ENCODE measurements at regions not wholly inside any gene's neighbourhood (a gene's known extent, or its start where the extent isn't known, plus 50 kb on each side); places are given as distances from the start of the nearest gene placed in this dataset.

DNA sequence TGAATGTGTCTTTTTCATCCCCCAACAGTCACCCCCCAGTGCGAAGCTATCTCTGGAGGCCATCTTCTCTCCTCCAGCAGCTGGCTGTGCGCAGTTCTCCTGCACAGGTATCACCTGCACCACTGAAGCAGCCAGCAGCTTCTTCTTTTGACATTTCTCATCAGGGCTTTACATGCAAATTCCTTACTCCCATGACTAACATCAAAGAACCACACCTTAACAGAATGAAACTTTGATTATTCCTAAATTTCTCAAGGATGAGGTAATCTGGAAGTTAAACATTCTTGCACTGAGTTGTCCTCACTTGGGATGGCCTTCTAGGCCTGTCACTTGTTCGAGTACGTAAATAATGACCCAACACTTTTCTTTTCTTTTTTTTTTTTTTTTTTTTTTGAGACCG is 291.6 kb upstream of the HSFY2 start:
- Histone ChIP-seq H3K4me3 (ENCODE audit: low read length) (no peak overlapping the region), H3K4me1 (ENCODE audit: insufficient read depth, low read length) (no peaks in the 10 kb centered on the region; the same call in 1 of the 2 replicates), H3K36me3 (ENCODE audit: insufficient read depth, low read depth, low read length) (no peaks in the 10 kb centered on the region; the same call in 1 of the 2 replicates), H3K9me3 (ENCODE audit: insufficient read depth, low read depth, low read length) (no peaks in the 10 kb centered on the region), H3K27ac (ENCODE audit: low read length) (no peak overlapping the region), H3K27me3 (ENCODE audit: insufficient read depth, low read length) (no peaks in the 10 kb centered on the region), H3K9ac (ENCODE audit: low read depth, low read length) (no peak overlapping the region)

DNA sequence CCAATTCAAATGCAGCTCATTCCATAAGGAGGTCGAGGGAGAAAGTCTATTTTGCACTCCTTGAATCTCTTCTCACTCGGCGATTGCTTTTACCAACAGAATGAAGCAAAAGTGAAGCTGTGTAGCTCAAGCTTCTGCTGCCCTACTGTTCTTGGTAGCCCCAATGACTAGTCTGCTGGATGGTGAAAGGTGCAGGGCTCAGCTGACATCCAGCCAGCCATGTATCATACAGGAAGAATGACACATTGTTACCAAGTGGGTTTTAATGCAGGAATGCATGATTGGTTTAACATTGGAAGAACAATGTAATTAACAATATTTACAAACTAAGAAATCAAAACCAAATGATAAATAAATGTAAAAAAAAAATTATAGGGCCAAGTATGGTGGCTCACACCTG is 286.2 kb upstream of the HSFY2 start:
- Histone ChIP-seq H3K9ac (ENCODE audit: low read depth, low read length) (no peak overlapping the region), H3K27ac (ENCODE audit: low read length) (no peak overlapping the region), H3K27me3 (ENCODE audit: insufficient read depth, low read length) (no peaks in the 10 kb centered on the region), H3K36me3 (ENCODE audit: insufficient read depth, low read depth, low read length) (no peaks in the 10 kb centered on the region; the same call in 1 of the 2 replicates), H3K9me3 (ENCODE audit: insufficient read depth, low read depth, low read length) (no peaks in the 10 kb centered on the region), H3K4me1 (ENCODE audit: insufficient read depth, low read length) (no peaks in the 10 kb centered on the region; the same call in 1 of the 2 replicates), H3K4me3 (ENCODE audit: low read length) (no peak overlapping the region)

DNA sequence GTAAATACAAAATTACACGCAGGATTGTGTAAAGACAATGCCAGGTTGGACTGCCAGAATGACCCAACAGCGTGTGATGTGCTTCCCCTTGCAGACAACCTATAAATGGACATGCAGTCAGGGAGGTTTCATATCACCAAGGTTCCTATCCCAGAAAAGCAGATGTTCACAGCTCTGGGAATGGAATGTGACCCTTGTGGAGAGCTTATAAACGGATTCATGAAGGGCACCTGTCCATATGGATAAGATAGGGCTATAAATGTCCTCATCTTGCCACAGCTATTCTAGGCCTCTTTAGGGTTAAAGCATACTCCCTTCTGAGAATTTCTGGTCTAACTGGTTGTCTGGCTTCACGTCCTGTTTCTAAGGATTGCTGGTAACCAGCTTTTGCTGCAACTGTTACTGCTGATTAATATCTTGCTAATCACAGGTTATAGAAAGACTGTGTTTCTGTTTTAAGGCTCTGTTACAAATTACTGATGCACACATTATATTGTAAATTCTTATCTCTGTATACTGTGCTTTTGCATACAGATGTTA is 285.4 kb upstream of the HSFY2 start:
- no peaks in the 10 kb centered on the region for H3K9me3 ChIP-seq (ENCODE audit: insufficient read depth, low read depth, low read length)
- no peak overlapping the region for H3K27ac ChIP-seq (ENCODE audit: low read length)
- H3K9ac ChIP-seq (ENCODE audit: low read depth, low read length) = no peak overlapping the region
- no peak overlapping the region for H3K4me3 ChIP-seq (ENCODE audit: low read length)
- no peaks in the 10 kb centered on the region; the same call in 1 of the 2 replicates for H3K4me1 ChIP-seq (ENCODE audit: insufficient read depth, low read length)
- H3K36me3 ChIP-seq (ENCODE audit: insufficient read depth, low read depth, low read length) = no peaks in the 10 kb centered on the region; the same call in 1 of the 2 replicates
- H3K27me3 ChIP-seq (ENCODE audit: insufficient read depth, low read length) = no peaks in the 10 kb centered on the region

DNA sequence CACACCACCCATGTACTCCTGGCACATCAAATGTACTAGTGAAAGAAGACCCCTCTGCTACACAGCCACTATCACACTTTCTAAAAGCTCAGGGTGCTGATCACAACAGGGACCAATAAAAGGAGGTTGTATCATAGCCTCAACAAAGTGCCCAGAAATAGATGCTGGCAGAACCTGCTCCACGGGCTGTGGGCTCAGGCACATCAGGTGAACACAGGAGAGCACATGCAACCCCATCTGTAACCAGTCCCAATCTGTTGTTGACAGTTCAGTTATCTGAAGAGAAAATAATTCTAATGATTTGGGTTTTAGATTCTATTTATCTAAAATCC is 282.6 kb upstream of the HSFY2 start:
- Histone ChIP-seq H3K4me1 (ENCODE audit: insufficient read depth, low read length) (no peaks in the 10 kb centered on the region), H3K4me3 (ENCODE audit: low read length) (no peak overlapping the region), H3K27me3 (ENCODE audit: insufficient read depth, low read length) (no peaks in the 10 kb centered on the region), H3K9ac (ENCODE audit: low read depth, low read length) (no peak overlapping the region), H3K36me3 (ENCODE audit: insufficient read depth, low read depth, low read length) (no peaks in the 10 kb centered on the region), H3K27ac (ENCODE audit: low read length) (no peak overlapping the region), H3K9me3 (ENCODE audit: insufficient read depth, low read depth, low read length) (no peaks in the 10 kb centered on the region)

DNA sequence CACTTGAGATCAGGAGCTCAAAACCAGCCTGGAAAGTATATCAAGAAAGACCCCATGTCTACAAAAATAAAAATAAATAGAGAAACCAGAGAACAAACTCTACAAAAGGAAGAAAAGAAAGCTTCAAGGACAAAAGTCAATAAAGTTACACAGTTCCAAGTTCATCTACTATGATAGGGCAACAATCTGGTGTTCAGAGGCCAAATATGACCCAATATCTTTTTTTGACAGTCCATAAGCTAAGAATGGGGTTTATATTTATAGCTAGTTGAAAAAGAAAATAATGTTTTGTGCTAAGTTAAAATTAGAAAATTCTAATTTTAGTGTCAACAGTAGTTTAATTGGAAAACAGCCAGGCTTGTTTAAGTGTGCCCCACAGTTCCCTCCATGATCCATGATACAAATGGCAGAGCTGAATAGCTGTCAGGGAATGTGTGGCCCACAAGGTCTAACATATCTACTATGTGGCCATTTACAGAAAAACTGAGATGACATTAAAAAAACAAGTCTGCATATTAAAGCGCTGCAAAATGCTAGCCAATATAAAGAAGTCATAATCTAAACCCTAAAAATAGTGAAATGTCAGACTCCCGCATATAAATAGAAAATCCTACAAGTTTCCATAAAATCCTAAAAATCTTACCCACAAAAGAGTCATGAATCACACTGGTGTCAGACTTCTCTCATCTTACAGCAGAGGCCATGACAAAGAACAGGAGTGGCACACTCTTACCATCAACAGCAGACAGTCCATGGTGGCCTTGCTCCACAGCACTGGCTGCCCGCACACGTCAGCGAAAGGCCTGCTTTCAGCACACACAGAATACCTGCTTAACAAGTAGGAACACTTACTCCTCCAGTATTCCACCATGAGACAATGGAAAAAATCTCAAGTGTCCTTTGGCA is 281.9 kb upstream of the HSFY2 start:
- H3K9ac ChIP-seq (ENCODE audit: low read depth, low read length) = no peak overlapping the region
- H3K4me1 ChIP-seq (ENCODE audit: insufficient read depth, low read length) = no peaks in the 10 kb centered on the region
- no peaks in the 10 kb centered on the region for H3K9me3 ChIP-seq (ENCODE audit: insufficient read depth, low read depth, low read length)
- H3K4me3 ChIP-seq (ENCODE audit: low read length) = no peak overlapping the region
- no peaks in the 10 kb centered on the region for H3K27me3 ChIP-seq (ENCODE audit: insufficient read depth, low read length)
- no peaks in the 10 kb centered on the region for H3K36me3 ChIP-seq (ENCODE audit: insufficient read depth, low read depth, low read length)
- no peak overlapping the region for H3K27ac ChIP-seq (ENCODE audit: low read length)

DNA sequence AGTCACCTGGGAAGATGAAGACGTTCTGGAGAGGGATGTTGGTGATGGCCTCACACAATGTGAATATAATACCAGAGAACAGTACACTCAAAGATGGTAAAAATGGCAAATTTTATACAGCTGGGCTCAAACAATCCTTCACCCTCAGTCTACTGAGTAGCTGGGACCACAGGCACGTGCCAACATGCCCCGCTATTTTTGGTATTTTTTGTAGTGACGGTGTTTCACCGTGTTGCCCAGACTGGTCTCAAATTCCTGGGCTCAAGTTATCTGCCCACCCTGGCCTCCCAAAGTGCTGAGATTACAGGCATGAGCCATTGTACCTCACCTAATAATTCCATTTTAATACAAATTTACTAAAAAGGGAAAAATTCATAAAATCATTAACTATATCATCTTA is 280.3 kb upstream of the HSFY2 start:
- Histone ChIP-seq H3K9ac (ENCODE audit: low read depth, low read length) (no peak overlapping the region), H3K4me3 (ENCODE audit: low read length) (no peak overlapping the region), H3K27ac (ENCODE audit: low read length) (no peak overlapping the region), H3K27me3 (ENCODE audit: insufficient read depth, low read length) (no peaks in the 10 kb centered on the region), H3K9me3 (ENCODE audit: insufficient read depth, low read depth, low read length) (no peaks in the 10 kb centered on the region), H3K36me3 (ENCODE audit: insufficient read depth, low read depth, low read length) (no peaks in the 10 kb centered on the region), H3K4me1 (ENCODE audit: insufficient read depth, low read length) (no peaks in the 10 kb centered on the region)

DNA sequence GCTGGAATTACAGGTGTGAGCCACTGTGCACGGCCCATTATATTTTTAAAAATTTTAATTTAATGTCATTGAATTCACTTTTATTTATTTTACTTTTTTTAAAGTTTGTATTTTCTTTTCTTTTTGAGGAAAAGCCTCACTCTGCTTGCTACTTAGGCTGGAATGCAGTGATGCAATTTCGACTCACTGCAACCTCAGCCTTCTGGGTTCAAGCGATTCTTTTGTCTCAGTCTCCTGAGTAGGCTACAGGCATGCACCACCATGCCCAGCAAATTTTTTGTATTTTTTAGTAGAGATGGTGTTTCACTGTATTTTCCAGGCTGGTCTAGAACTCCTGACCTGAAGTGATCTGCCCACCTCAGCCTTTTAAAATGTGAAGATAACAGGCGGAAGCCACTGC is 277.5 kb upstream of the HSFY2 start:
- H3K27me3 ChIP-seq (ENCODE audit: insufficient read depth, low read length) = no peaks in the 10 kb centered on the region

DNA sequence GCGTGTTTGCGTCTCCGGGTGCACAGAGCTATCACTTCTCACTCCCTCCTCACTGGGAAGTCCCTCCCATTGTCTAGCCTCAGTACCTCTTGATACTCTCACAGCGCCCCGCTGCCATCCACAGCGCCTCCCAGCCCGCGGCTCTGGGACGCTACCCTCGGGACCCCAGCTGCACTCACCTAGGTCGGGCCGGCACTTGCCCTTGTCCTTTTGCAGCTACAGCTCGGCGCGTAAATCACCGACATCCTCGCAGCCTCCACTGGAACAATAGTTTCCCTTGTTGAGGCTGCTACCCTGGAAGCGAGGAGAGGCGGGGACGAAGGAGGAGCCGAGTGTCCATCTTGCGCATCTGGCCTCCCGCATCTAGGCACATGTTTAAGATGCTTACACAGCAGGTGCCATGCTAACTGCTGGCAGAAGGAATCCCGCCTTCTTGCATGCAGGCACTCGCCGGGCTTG is 269.5 kb upstream of the HSFY2 start:
- H3K27ac ChIP-seq (ENCODE audit: low read length) = peak overlapping the region; percentile 77

More for the DNA sequence above, 277.5 kb upstream of the HSFY2 start:
- Histone ChIP-seq H3K36me3 (ENCODE audit: insufficient read depth, low read depth, low read length) (no peaks in the 10 kb centered on the region), H3K4me3 (ENCODE audit: low read length) (no peak overlapping the region), H3K9me3 (ENCODE audit: insufficient read depth, low read depth, low read length) (no peaks in the 10 kb centered on the region), H3K4me1 (ENCODE audit: insufficient read depth, low read length) (no peaks in the 10 kb centered on the region), H3K27ac (ENCODE audit: low read length) (no peak overlapping the region), H3K9ac (ENCODE audit: low read depth, low read length) (no peak overlapping the region)

DNA sequence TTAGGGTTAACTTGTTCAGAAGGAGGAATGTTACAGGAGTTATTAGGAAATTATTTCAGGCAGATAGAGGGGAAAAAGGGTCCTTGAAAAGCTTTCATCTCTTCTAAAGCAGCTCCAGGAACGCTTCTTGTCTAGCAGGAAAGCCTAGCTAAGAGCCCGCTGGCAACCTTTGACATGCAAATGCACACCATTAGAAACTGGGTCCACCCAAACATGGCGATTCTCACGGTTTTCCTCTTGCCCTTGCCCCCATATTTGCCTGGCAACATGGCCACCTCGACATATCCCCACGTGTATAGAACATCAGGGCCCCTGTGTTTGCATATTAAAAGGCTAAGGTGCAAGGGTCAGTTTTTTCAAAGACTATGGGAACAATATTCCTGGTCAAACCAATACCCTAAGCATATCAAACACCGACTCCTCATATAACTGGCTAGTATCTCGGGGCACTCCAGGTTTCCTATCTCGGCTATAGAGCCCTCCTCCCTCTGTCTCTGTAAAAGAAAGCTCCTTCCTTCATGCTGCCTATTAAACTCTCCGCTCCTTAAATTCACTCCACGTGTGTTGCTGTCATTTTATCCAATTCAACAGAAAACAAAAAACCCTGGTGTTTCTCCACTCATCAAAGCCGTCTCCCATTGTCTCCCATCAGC is 268.9 kb upstream of the HSFY2 start:
- Histone ChIP-seq H3K9me3 (ENCODE audit: insufficient read depth, low read depth, low read length) (no peaks in the 10 kb centered on the region), H3K27ac (ENCODE audit: low read length) (peak overlapping the region; percentile 74), H3K4me3 (ENCODE audit: low read length) (peak overlapping the region; percentile 75), H3K27me3 (ENCODE audit: insufficient read depth, low read length) (no peaks in the 10 kb centered on the region), H3K36me3 (ENCODE audit: insufficient read depth, low read depth, low read length) (peaks cover 6% of the 10 kb centered on the region; the same call in 1 of the 2 replicates), H3K4me1 (ENCODE audit: insufficient read depth, low read length) (peaks cover 16% of the 10 kb centered on the region; the same call in 1 of the 2 replicates), H3K9ac (ENCODE audit: low read depth, low read length) (peak overlapping the region; percentile 84; the same call in 1 of the 2 replicates)

More for the DNA sequence above, 269.5 kb upstream of the HSFY2 start:
- peaks cover 16% of the 10 kb centered on the region; the same call in 1 of the 2 replicates for H3K4me1 ChIP-seq (ENCODE audit: insufficient read depth, low read length)
- no peaks in the 10 kb centered on the region for H3K9me3 ChIP-seq (ENCODE audit: insufficient read depth, low read depth, low read length)
- peaks cover 6% of the 10 kb centered on the region; the same call in 1 of the 2 replicates for H3K36me3 ChIP-seq (ENCODE audit: insufficient read depth, low read depth, low read length)
- peak overlapping the region; percentile 84; the same call in 1 of the 2 replicates for H3K9ac ChIP-seq (ENCODE audit: low read depth, low read length)
- no peaks in the 10 kb centered on the region for H3K27me3 ChIP-seq (ENCODE audit: insufficient read depth, low read length)
- peak overlapping the region; percentile 75; the same call in 1 of the 2 replicates for H3K4me3 ChIP-seq (ENCODE audit: low read length)

DNA sequence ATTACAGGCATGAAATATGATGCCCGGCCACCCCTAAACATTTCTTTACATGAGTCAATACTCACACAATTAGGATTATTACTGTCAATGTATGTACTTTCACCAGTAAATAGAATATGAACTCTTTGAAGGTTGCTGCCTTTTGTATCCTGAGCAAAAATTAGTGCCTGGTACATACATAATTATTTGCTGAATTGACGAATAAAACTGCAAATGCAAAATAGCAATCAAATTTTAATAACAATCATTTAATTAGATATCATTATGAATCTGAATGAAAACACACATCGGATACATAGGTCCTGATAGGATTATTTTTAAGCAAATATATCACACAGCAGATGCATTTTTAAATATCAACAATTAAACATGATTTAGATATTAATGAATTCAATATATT is 253.1 kb upstream of the HSFY2 start:
- Histone ChIP-seq H3K4me1 (ENCODE audit: insufficient read depth, low read length) (no peaks in the 10 kb centered on the region; the same call in 1 of the 2 replicates), H3K4me3 (ENCODE audit: low read length) (no peak overlapping the region), H3K27me3 (ENCODE audit: insufficient read depth, low read length) (no peaks in the 10 kb centered on the region), H3K27ac (ENCODE audit: low read length) (no peak overlapping the region), H3K9ac (ENCODE audit: low read depth, low read length) (no peak overlapping the region), H3K36me3 (ENCODE audit: insufficient read depth, low read depth, low read length) (no peaks in the 10 kb centered on the region), H3K9me3 (ENCODE audit: insufficient read depth, low read depth, low read length) (no peaks in the 10 kb centered on the region)

DNA sequence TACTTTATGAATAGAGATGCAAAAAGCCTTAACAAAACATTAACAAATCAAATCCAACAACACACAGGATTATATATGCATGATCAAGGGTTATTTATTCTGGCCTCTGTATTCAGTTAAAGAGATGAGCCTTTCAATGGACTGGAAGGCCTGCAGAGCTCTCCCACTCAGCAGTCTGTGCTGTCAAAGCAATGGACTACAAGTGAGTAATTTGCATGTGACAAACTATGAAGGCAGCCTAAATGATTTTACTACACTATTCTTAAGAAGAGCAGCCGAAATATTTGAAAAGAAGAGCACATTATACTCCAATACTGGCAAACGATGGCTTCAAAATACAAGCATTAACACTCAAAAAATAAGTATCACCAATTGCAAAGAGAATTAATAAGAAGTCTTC is 250.4 kb upstream of the HSFY2 start:
- no peak overlapping the region for H3K9ac ChIP-seq (ENCODE audit: low read depth, low read length)
- H3K27me3 ChIP-seq (ENCODE audit: insufficient read depth, low read length) = no peaks in the 10 kb centered on the region
- no peak overlapping the region for H3K27ac ChIP-seq (ENCODE audit: low read length)
- peak overlapping the region; percentile 31; the same call in 1 of the 2 replicates for H3K4me3 ChIP-seq (ENCODE audit: low read length)
- H3K9me3 ChIP-seq (ENCODE audit: insufficient read depth, low read depth, low read length) = no peaks in the 10 kb centered on the region
- H3K4me1 ChIP-seq (ENCODE audit: insufficient read depth, low read length) = no peaks in the 10 kb centered on the region; the same call in 1 of the 2 replicates
- no peaks in the 10 kb centered on the region for H3K36me3 ChIP-seq (ENCODE audit: insufficient read depth, low read depth, low read length)

All from iPS-20b (cell line).